DOHH2 (cell line): ENCODE measurements at regions not wholly inside any gene's neighbourhood (a gene's known extent, or its start where the extent isn't known, plus 50 kb on each side); places are given as distances from the start of the nearest gene placed in this dataset.

Experiments
- EZH2phosphoT487 ChIP-seq: fragments of 200-600 bp; sonication (generic); IDR thresholded peaks from 2 replicates; pipeline ENCODE4 v1.6.1; 2017; ENCODE audit warnings: borderline replicate concordance, mild to moderate bottlenecking, antibody characterized with exemption, low read length, moderate library complexity, mixed read lengths
- TF ChIP-seq, protein P1 (sequence below): fragments of 200-600 bp; sonication (generic); IDR thresholded peaks from one replicate; pipeline ENCODE4 v1.5.1; 2014; ENCODE audit warnings: antibody characterized with exemption, mild to moderate bottlenecking, low read depth, low read length; ENCODE audit not compliant: poor library complexity, severe bottlenecking

- TF ChIP-seq, protein P1, sequence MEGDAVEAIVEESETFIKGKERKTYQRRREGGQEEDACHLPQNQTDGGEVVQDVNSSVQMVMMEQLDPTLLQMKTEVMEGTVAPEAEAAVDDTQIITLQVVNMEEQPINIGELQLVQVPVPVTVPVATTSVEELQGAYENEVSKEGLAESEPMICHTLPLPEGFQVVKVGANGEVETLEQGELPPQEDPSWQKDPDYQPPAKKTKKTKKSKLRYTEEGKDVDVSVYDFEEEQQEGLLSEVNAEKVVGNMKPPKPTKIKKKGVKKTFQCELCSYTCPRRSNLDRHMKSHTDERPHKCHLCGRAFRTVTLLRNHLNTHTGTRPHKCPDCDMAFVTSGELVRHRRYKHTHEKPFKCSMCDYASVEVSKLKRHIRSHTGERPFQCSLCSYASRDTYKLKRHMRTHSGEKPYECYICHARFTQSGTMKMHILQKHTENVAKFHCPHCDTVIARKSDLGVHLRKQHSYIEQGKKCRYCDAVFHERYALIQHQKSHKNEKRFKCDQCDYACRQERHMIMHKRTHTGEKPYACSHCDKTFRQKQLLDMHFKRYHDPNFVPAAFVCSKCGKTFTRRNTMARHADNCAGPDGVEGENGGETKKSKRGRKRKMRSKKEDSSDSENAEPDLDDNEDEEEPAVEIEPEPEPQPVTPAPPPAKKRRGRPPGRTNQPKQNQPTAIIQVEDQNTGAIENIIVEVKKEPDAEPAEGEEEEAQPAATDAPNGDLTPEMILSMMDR: no peak
- TF ChIP-seq EZH2phosphoT487: no peak
Measured at GRCh38 chr13:97521726-97522125, 87.8 kb downstream of the RAP2A start.
